HG02840 (cell line): ENCODE measurements at regions not wholly inside any gene's neighbourhood (a gene's known extent, or its start where the extent isn't known, plus 50 kb on each side); places are given as distances from the start of the nearest gene placed in this dataset.

Source experiments
- ATAC-seq: cut with Tn5 transposase; IDR thresholded peaks from one replicate; pipeline ENCODE4 v1.9.1; 2021; ENCODE audit warnings: mild to moderate bottlenecking, moderate library complexity, moderate number of reproducible peaks; ENCODE audit not compliant: unreplicated experiment, low FRiP score

- ATAC-seq, result no peak
Measured at GRCh38 chr14:71856199-71856919, 75.9 kb upstream of the RGS6 start.

- no peak for ATAC-seq
Measured at GRCh38 chr14:71863049-71863448, 69.2 kb upstream of the RGS6 start.

GRCh38 chr14:71863766-71864165 lies 68.5 kb upstream of the RGS6 start:
- no peak for ATAC-seq
